KOPT-K1 (cell line): ENCODE measurements at regions not wholly inside any gene's neighbourhood (a gene's known extent, or its start where the extent isn't known, plus 50 kb on each side); places are given as distances from the start of the nearest gene placed in this dataset.

Experiments
- H3K27ac ChIP-seq: fragments of 200-600 bp; sonication (generic); 2 replicates; pipeline ENCODE4 v1.5.1; 2016; ENCODE audit warnings: antibody characterized with exemption, mild to moderate bottlenecking, low read depth, low read length; ENCODE audit not compliant: poor library complexity, severe bottlenecking
- H3K36me3 ChIP-seq: fragments of 200-600 bp; sonication (generic); 2 replicates; pipeline ENCODE4 v1.5.1; 2017; ENCODE audit warnings: antibody characterized with exemption, mild to moderate bottlenecking, low read length, moderate library complexity; ENCODE audit not compliant: insufficient read depth
- H3K9me3 ChIP-seq: fragments of 200-600 bp; sonication (generic); 2 replicates; pipeline ENCODE4 v1.5.1; 2017; ENCODE audit warnings: antibody characterized with exemption, low read length, mild to moderate bottlenecking; ENCODE audit not compliant: insufficient read depth, poor library complexity, severe bottlenecking

- no peaks in the 10 kb centered on the region for H3K36me3 ChIP-seq
- H3K9me3 ChIP-seq: no peaks in the 10 kb centered on the region
- no peak overlapping the region for H3K27ac ChIP-seq
Measured at GRCh38 chr14:27008187-27008586, 410.4 kb upstream of the NOVA1 start.

GRCh38 chr14:27012641-27013040, 414.8 kb upstream of the NOVA1 start:
- Histone ChIP-seq H3K27ac (no peak overlapping the region), H3K36me3 (no peaks in the 10 kb centered on the region), H3K9me3 (no peaks in the 10 kb centered on the region)

GRCh38 chr14:27013678-27014077, 415.8 kb upstream of the NOVA1 start:
- Histone ChIP-seq H3K27ac (no peak overlapping the region), H3K9me3 (no peaks in the 10 kb centered on the region), H3K36me3 (no peaks in the 10 kb centered on the region)

GRCh38 chr14:27015065-27015464, 417.2 kb upstream of the NOVA1 start:
- H3K27ac ChIP-seq: no peak overlapping the region
- no peaks in the 10 kb centered on the region for H3K36me3 ChIP-seq
- H3K9me3 ChIP-seq: no peaks in the 10 kb centered on the region

- Histone ChIP-seq H3K27ac (no peak overlapping the region), H3K9me3 (no peaks in the 10 kb centered on the region), H3K36me3 (no peaks in the 10 kb centered on the region)
Measured at GRCh38 chr14:27025648-27026047, 427.8 kb upstream of the NOVA1 start.

- Histone ChIP-seq H3K27ac (no peak overlapping the region), H3K9me3 (no peaks in the 10 kb centered on the region), H3K36me3 (no peaks in the 10 kb centered on the region)
Measured at GRCh38 chr14:27026097-27026496, 428.3 kb upstream of the NOVA1 start.

- Histone ChIP-seq H3K9me3 (no peaks in the 10 kb centered on the region), H3K27ac (no peak overlapping the region), H3K36me3 (no peaks in the 10 kb centered on the region)
Measured at GRCh38 chr14:27040552-27040951, 442.7 kb upstream of the NOVA1 start.

- Histone ChIP-seq H3K9me3 (no peaks in the 10 kb centered on the region), H3K36me3 (no peaks in the 10 kb centered on the region), H3K27ac (no peak overlapping the region)
Measured at GRCh38 chr14:27049701-27050100, 451.9 kb upstream of the NOVA1 start.

GRCh38 chr14:27050208-27050607, 452.4 kb upstream of the NOVA1 start:
- H3K9me3 ChIP-seq: no peaks in the 10 kb centered on the region
- no peak overlapping the region for H3K27ac ChIP-seq
- no peaks in the 10 kb centered on the region for H3K36me3 ChIP-seq

GRCh38 chr14:27056586-27056985, 458.8 kb upstream of the NOVA1 start:
- no peaks in the 10 kb centered on the region for H3K36me3 ChIP-seq
- H3K27ac ChIP-seq: no peak overlapping the region
- no peaks in the 10 kb centered on the region for H3K9me3 ChIP-seq

- Histone ChIP-seq H3K27ac (no peak overlapping the region), H3K9me3 (no peaks in the 10 kb centered on the region), H3K36me3 (no peaks in the 10 kb centered on the region)
Measured at GRCh38 chr14:27061299-27061698, 463.5 kb upstream of the NOVA1 start.

GRCh38 chr14:27063959-27064358, 466.1 kb upstream of the NOVA1 start:
- Histone ChIP-seq H3K27ac (no peak overlapping the region), H3K9me3 (no peaks in the 10 kb centered on the region), H3K36me3 (no peaks in the 10 kb centered on the region)

GRCh38 chr14:27065886-27066285, 468.1 kb upstream of the NOVA1 start:
- H3K27ac ChIP-seq: no peak overlapping the region
- no peaks in the 10 kb centered on the region for H3K9me3 ChIP-seq

GRCh38 chr14:27067961-27068360, 470.1 kb upstream of the NOVA1 start:
- Histone ChIP-seq H3K27ac (no peak overlapping the region), H3K9me3 (no peaks in the 10 kb centered on the region)

More at GRCh38 chr14:27065886-27066285, 468.1 kb upstream of the NOVA1 start:
- no peaks in the 10 kb centered on the region for H3K36me3 ChIP-seq

GRCh38 chr14:27072589-27072988, 474.8 kb upstream of the NOVA1 start:
- Histone ChIP-seq H3K27ac (no peak overlapping the region), H3K36me3 (no peaks in the 10 kb centered on the region), H3K9me3 (no peaks in the 10 kb centered on the region)

More at GRCh38 chr14:27067961-27068360, 470.1 kb upstream of the NOVA1 start:
- no peaks in the 10 kb centered on the region for H3K36me3 ChIP-seq

GRCh38 chr14:27075503-27075902, 477.7 kb upstream of the NOVA1 start:
- no peak overlapping the region for H3K27ac ChIP-seq
- H3K9me3 ChIP-seq: no peaks in the 10 kb centered on the region
- H3K36me3 ChIP-seq: no peaks in the 10 kb centered on the region

GRCh38 chr14:27077214-27077613, 479.4 kb upstream of the NOVA1 start:
- Histone ChIP-seq H3K36me3 (no peaks in the 10 kb centered on the region), H3K9me3 (no peaks in the 10 kb centered on the region), H3K27ac (no peak overlapping the region)
